Fibroblast of lung (primary cell): ENCODE measurements at regions not wholly inside any gene's neighbourhood (a gene's known extent, or its start where the extent isn't known, plus 50 kb on each side); places are given as distances from the start of the nearest gene placed in this dataset.

Experiments used
- DNase-seq, 2 donors: peaks; one replicate each; pipeline versions ENCODE4 v3.0.0 to v3.0.0-alpha.2; 2010; ENCODE audit warnings: low read depth in 2 of 2
- H2AFZ ChIP-seq: 2 replicates; pipeline ENCODE4 v1.5.1; 2012; ENCODE audit warnings: low read length, control low read depth, inconsistent platforms
- H3K27ac ChIP-seq: 2 replicates; pipeline ENCODE4 v1.5.1; 2011; ENCODE audit warnings: low read length, control low read depth; ENCODE audit not compliant: insufficient read depth
- H3K27me3 ChIP-seq: 2 replicates; pipeline ENCODE4 v1.5.1; 2011; ENCODE audit warnings: mild to moderate bottlenecking, low read length; ENCODE audit not compliant: control insufficient read depth, insufficient read depth
- H3K36me3 ChIP-seq: 2 replicates; pipeline ENCODE4 v1.5.1; 2011; ENCODE audit warnings: low read length; ENCODE audit not compliant: control insufficient read depth, insufficient read depth
- H3K4me1 ChIP-seq: 2 replicates; pipeline ENCODE4 v1.5.1; 2011; ENCODE audit warnings: low read length; ENCODE audit not compliant: control insufficient read depth, insufficient read depth; ENCODE audit errors: extremely low read depth
- H3K4me2 ChIP-seq: 2 replicates; pipeline ENCODE4 v1.5.1; 2011; ENCODE audit warnings: low read length, control low read depth; ENCODE audit not compliant: insufficient read depth; ENCODE audit errors: extremely low read depth
- H3K4me3 ChIP-seq, 4 experiments: fragments of 200-600 bp in 1 of 4; sonication (generic) in 1 of 4; replicated peaks in 1 of 4; 2 replicates each; pipeline ENCODE4 v1.5.1; 2011 to 2016; ENCODE audit warnings: low read length in 4 of 4, low read depth in 3 of 4, mild to moderate bottlenecking in 3 of 4, control low read depth in 2 of 4, inconsistent platforms in 1 of 4, mixed read lengths in 1 of 4; ENCODE audit not compliant: insufficient read depth in 1 of 4; ENCODE audit errors: control extremely low read depth in 1 of 4
- H3K79me2 ChIP-seq: 2 replicates; pipeline ENCODE4 v1.5.1; 2012; ENCODE audit warnings: mild to moderate bottlenecking, low read length, inconsistent platforms; ENCODE audit not compliant: control insufficient read depth, insufficient read depth
- H3K9ac ChIP-seq: 2 replicates; pipeline ENCODE4 v1.5.1; 2011; ENCODE audit warnings: mild to moderate bottlenecking, low read length, control low read depth; ENCODE audit not compliant: insufficient read depth
- H3K9me3 ChIP-seq: 2 replicates; pipeline ENCODE4 v1.5.1; 2012; ENCODE audit warnings: low read depth, low read length; ENCODE audit not compliant: control insufficient read depth, insufficient read depth
- H4K20me1 ChIP-seq: 2 replicates; pipeline ENCODE4 v1.5.1; 2011; ENCODE audit warnings: low read length; ENCODE audit not compliant: control insufficient read depth, insufficient read depth; ENCODE audit errors: extremely low read depth
- CTCF ChIP-seq, 2 donors: IDR thresholded peaks in 1 of 2; conservative IDR thresholded peaks in 1 of 2; 1 replicate in 1 of 2; 2 replicates in 1 of 2; pipeline ENCODE4 v1.5.1; 2011 to 2012; ENCODE audit warnings: low read length in 2 of 2, control low read depth in 1 of 2, inconsistent platforms in 1 of 2, low read depth in 1 of 2, mild to moderate bottlenecking in 1 of 2
- EZH2 ChIP-seq: IDR thresholded peaks from 2 replicates; pipeline ENCODE4 v1.5.1; 2012; ENCODE audit warnings: low read length, control low read depth, mild to moderate bottlenecking; ENCODE audit errors: missing control alignments

- Histone ChIP-seq H3K4me3 (no peak overlapping the region), H3K9ac (no peak overlapping the region), H2AFZ (no peak overlapping the region), H3K4me1 (no peaks in the 10 kb centered on the region), H3K4me2 (no peak overlapping the region), H4K20me1 (no peaks in the 10 kb centered on the region), H3K27ac (no peak overlapping the region), H3K79me2 (no peaks in the 10 kb centered on the region), H3K36me3 (no peaks in the 10 kb centered on the region), H3K9me3 (no peaks in the 10 kb centered on the region), H3K27me3 (no peaks in the 10 kb centered on the region)
- no peak for DNase-seq
- no peak for TF ChIP-seq CTCF (conservative IDR thresholded peaks at IDR 0.05 in 1 of 2, IDR thresholded peaks at IDR 0.05 in 1 of 2; ENCODE audit: low read depth in 1 of 2, low read length in 2 of 2)
These were observed 196.5 kb downstream of the MEX3B start for GRCh38 chr15:81849289-81849688.

- H2AFZ ChIP-seq, result no peak overlapping the region
- H3K27ac ChIP-seq, result no peak overlapping the region
These were observed 197.1 kb downstream of the MEX3B start for GRCh38 chr15:81848701-81849100.

GRCh38 chr15:81843757-81844407 is 201.9 kb downstream of the MEX3B start:
- TF ChIP-seq CTCF (conservative IDR thresholded peaks at IDR 0.05 in 1 of 2, IDR thresholded peaks at IDR 0.05 in 1 of 2; ENCODE audit: low read depth in 1 of 2, low read length in 2 of 2) (no peak), EZH2 (no peak)
- H3K79me2 ChIP-seq, result no peaks in the 10 kb centered on the region
- no peaks in the 10 kb centered on the region for H4K20me1 ChIP-seq
- H3K9me3 ChIP-seq, result no peaks in the 10 kb centered on the region
- no peaks in the 10 kb centered on the region for H3K36me3 ChIP-seq
- no peak overlapping the region for H3K27ac ChIP-seq
- H3K27me3 ChIP-seq, result no peaks in the 10 kb centered on the region
- H3K9ac ChIP-seq, result no peak overlapping the region
- DNase-seq, result no peak
- no peak overlapping the region for H2AFZ ChIP-seq
- no peak overlapping the region for H3K4me2 ChIP-seq
- no peaks in the 10 kb centered on the region for H3K4me1 ChIP-seq
- no peak overlapping the region for H3K4me3 ChIP-seq

More at GRCh38 chr15:81848701-81849100, 197.1 kb downstream of the MEX3B start:
- TF ChIP-seq CTCF (conservative IDR thresholded peaks at IDR 0.05 in 1 of 2, IDR thresholded peaks at IDR 0.05 in 1 of 2; ENCODE audit: low read depth in 1 of 2, low read length in 2 of 2) (no peak), EZH2 (no peak)
- no peaks in the 10 kb centered on the region for H3K27me3 ChIP-seq
- H3K9ac ChIP-seq, result no peak overlapping the region
- H3K4me1 ChIP-seq, result no peaks in the 10 kb centered on the region
- no peaks in the 10 kb centered on the region for H3K36me3 ChIP-seq
- H3K79me2 ChIP-seq, result no peaks in the 10 kb centered on the region
- H3K9me3 ChIP-seq, result no peaks in the 10 kb centered on the region
- H3K4me2 ChIP-seq, result no peak overlapping the region
- no peaks in the 10 kb centered on the region for H4K20me1 ChIP-seq
- no peak overlapping the region for H3K4me3 ChIP-seq
- DNase-seq, result no peak
